GM21515 (cell line): ENCODE measurements at regions not wholly inside any gene's neighbourhood (a gene's known extent, or its start where the extent isn't known, plus 50 kb on each side); places are given as distances from the start of the nearest gene placed in this dataset.

Experiments
- ATAC-seq: cut with Tn5 transposase; IDR thresholded peaks from one replicate; pipeline ENCODE4 v1.9.1; 2021; ENCODE audit not compliant: unreplicated experiment

GRCh38 chr22:49208768-49209252 lies 618.9 kb downstream of the BRD1 start:
- no peak for ATAC-seq

DNA sequence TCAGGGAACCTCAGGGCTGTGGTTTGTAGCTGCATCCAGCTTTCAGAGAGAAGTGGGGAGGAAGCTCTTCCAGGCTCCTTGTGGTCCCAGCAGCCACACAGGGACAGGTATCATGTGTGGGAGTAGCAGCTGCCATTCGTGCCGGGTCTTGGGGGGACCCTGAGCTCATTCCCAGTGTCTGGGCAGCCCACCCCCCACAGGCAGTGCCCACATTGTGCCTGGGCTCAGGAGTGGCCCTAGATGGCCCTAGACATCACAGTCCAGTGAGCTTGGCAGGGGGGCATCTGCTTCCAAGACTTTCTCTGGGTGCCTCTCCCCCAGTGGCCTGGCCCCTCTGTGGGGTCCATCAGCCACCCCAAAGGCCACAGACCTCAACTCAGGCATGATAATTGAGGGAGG lies 619.7 kb downstream of the BRD1 start:
- ATAC-seq, result no peak

DNA sequence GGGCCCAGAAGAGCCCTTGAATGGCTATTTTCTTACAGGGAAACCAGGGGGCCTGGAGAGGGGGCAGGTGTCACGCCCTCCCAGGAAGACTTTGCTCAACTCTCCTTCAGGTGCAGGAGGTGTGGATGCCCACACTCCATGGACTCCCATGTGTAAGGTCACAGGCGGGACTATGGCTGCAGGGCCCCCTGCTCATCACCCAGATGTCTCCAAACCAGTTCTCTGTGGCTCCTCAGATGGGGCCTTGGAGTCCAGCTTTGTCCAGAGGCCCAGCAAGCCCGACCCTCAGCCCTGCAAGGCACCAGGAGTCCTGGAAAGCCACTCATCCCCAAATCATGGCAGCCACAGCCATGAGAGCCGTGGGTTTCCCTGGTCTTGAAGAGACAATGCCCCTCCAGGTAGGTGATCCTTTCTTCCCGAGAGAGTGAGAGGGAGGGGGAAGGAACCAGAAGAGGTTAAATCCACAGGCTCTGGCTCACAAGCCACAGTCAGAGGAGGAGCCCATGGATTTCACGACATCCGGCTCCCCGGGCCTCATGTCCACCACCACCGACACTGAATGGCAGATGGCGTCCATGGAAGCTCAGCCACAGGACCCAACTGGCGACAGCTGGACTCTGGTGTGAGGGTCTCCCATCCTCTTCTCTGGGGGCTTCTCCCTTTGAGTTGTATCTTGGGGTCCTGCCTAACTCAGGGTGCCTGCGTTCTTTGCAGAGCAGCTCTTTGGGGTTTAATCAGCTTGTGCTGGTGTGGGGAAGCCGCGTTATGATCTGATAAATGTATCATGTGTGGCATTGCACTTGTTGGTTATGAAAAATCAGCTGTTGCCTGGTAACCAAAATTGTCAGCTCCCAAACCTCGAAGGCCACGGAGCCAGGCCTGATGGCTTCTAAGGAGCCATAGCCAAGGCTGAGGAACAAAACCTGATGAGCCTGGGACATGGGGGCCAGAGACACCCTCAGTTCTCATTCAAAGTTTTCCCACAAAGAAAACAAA lies 620.4 kb downstream of the BRD1 start:
- ATAC-seq, result no peak

DNA sequence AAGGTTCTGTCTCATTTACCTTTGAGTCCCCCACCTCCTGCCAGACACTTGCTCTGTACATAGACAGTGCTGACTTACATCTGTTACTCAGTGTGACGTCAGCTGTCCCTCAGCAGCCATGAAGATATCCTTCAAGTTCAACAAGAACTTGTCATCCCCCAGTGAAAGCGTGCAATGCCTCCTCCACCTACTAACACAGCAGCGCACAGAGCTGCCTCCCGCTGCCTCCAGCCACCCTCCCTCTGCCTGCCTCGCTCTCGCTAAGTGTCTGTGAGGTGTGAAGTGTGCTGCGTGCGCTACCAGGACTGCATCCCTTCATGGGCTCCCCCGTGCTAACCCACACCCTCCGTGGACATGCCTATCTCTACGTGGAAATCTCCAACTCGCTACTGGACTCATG lies 621.4 kb downstream of the BRD1 start:
- no peak for ATAC-seq

GRCh38 chr22:49205483-49205800 lies 622.2 kb downstream of the BRD1 start:
- no peak for ATAC-seq

DNA sequence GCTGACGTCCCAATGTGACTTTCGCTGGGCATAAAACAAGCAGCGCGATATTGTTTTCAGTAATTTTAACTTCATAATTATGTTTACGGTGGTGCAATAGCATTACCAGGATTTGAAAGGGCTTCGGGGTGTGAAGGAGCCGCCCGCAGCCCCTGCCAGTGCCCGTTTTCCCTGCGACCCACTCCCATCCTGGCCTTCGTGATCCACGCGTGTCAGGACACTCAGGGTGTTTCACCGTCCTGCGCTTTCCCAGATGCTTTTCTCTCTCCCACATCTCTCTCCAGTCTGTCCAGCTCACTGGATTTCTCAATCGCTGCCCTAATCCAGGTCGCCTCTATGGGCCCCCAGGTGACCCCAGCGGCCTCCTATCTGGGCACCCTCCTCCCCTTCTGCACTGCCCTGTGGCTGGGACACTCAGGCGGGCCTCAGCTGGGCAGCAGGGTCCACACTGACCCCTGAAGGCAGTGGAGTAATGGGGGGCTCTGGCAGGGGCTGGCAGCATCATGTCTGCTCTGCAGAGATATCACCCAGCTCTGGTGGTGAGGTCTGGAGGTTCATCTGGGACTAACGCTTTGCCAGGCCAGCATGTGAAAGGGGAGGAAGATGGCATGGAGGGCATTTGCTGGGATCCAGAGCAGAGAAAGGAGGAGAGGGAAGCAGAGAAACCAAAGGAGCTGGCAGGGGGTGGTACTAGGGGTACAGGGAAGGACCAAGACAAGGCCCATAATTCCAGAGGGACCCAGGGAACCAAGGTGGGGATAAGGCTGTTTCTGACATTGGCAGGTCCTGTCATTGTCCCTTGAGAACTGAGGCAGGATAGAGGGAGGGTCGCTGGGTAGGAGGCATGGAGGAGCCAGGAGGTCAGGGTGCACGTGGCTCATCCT lies 622.8 kb downstream of the BRD1 start:
- ATAC-seq, result no peak

DNA sequence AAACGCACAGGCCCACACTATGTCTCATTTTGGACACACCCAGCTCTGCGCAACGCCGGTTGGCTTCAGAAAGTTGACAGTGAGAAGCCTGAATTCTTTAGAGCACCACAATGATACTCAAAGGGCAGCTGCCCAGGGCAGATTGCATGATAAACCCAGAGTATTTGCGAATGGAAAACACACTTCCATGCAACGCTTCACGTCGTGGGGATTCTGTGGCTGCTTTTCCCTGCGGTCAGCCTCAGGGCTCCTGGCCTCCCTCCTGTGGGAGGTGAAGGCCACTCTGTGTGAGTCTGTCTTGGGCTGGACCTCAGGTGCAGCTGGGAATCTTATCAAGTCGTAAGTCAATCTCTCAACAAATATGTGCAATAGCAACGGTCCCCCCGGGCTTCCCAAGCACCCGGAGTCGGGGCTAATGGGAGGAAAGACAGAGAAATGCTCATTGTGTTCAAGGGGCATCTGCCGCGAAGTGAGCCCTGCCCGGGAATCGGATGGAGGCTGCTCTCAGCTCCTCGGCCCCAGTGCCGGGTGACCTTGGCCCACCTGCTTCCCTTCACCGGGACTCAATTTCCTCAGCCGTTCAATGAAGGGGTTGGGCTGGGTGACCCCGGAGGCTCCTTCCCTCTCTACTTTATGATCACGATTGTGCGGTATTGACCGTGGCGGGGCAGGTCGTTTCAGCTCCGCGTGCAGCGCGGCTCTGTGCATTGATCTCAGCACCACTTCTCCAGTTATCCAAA lies 623.6 kb downstream of the BRD1 start:
- ATAC-seq, result no peak

GRCh38 chr22:49203091-49203858 lies 624.4 kb downstream of the BRD1 start:
- ATAC-seq, result no peak

DNA sequence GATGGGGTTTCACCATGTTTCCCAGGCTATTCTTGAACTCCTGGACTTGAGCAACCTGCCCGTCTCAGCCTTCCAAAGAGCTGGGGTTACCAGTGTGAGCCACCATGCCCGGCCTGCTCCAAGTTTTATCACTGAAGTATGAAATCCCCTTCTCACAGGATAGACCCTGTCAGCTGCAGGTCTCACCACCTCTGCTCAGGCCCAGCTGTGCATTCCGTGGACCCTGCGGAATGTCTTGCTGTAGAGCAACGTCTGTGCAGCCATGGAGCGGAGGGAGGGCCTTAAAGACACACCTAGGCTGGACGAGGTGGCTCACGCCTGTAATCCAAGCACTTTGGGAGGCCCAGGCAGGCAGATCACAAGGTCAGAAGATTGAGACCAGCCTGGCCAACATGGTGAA lies 625.4 kb downstream of the BRD1 start:
- no peak for ATAC-seq

DNA sequence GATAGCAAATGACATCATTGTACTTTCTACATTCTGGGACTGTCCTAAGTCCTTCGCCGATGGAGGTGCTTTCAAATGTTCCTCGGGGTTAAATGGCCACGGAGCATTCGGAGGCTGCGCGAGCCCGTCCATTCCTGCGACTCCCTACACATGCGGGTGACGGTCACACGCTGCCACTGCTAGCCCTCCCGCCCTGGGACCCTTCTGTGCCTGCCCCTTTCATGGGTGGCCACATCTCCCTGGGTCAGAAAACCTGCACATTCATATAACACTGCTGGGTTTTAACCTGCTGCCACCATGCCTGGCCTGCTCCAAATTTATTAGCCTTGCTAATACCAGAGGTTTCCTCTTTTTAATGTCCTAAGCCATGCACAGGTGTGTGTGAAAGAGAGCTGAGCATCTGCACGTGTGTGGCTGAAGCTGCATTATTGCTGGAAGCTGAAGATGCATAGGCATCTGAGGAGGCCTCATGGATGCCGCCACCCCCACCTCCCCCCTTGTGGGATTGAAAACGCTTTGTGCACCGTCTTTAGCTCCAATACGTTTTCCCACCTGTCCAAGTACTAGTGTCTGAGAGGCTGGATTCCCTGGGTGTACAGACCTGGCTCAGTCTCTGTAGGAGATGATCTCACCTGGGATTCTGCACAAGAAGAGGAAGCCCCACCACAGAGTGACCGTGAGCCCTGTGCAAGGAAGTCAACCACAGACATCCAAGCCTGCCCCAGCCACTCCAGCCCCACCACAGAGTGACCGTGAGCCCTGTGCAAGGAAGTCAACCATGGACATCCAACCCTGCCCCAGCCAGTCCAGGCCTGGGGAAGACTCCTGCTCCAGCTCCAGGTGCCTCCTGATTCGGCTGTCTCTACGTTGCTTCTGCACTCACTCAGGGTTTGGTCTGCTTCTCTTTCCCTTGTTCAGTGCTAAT lies 626.4 kb downstream of the BRD1 start:
- no peak for ATAC-seq

DNA sequence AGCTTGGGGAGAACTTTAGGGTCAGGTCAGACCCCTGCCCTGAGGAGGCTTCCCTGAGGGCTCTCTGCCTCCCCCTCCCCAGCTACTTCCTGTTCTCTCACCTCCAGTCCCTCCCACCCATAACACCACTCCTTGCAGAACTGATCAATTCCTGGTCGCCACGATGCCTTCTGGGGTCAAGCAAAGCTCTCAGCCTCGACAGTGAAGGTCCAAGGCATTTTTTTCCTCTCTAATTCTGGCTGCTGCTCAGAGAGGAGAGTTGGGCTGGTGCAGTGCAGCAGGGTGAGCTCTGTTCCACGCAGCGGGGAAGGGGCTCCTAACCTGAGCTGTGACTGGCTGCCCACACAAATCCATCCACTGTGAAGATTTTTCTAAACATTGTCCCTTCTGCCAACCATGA lies 628.4 kb downstream of the BRD1 start:
- ATAC-seq, result no peak

DNA sequence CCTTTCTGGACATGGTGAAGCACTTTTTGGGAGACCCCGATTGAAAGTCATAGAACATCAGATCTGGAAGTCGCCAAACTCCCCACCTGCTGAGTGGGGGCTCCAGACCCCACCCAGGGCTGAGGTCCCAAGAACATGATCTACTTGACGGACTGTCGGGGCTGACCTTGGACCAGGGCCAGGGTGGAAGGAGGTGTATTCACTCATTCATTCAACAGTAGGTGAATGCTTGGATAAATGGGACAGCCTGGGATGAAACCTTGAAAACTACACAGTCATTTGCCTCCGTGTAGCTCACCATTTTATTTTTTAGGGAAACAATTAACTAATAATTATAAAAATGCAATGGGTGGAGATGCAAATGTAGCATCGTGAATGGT lies 629.0 kb downstream of the BRD1 start:
- ATAC-seq, result no peak

DNA sequence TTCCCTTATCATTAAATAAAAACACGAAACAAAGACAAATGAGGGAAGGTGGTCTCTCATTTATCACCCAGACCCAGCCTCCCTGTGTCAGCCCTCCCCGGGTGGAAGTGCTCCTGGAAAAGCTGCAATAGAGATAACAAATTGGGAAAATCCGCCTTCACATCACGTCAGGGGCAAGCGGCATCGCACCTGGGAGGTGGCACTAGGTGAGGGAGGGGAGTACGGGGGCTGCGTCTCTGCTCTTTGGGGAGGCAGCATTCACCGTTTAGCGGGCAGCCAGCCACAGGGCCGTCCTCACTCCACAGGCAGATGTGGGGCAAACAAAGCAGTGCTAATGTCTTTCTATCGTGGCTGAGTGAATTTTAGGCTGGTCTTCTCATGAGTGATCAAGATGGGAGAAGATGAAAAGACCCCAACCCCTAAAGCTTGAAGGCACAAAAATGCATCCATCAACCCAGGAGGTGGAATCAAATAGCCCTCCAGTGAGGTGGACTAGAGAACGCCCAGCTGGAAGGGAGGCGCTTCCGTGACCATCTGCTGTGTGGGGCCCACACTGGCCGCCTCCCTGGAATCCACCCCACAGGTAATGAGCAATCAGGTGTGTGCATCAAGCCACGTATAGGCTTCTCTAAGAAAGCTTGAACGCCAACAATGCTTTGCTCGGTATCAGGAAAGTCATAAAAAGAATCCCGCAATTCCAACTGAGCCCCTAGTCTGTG lies 629.5 kb downstream of the BRD1 start:
- ATAC-seq, result no peak

DNA sequence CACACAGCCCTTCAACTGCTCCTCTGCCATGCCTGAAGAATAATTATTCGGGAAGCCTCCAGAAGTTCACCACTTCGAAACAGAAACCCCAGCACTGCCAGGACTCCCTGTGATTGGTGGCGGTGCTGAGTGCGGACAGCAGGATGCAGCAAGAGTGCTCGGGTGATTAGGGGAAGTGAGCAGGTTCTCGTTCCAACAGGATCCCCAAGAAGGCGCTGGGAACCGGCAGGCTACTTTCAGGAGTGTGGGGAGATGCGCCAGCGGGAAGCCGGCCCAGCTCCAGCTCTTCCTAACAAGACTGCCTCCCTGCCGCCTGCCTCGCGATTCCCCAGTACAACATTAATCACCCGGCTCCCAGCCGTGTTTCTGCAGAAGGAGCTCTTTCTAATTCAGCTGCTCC lies 630.2 kb downstream of the BRD1 start:
- no peak for ATAC-seq

DNA sequence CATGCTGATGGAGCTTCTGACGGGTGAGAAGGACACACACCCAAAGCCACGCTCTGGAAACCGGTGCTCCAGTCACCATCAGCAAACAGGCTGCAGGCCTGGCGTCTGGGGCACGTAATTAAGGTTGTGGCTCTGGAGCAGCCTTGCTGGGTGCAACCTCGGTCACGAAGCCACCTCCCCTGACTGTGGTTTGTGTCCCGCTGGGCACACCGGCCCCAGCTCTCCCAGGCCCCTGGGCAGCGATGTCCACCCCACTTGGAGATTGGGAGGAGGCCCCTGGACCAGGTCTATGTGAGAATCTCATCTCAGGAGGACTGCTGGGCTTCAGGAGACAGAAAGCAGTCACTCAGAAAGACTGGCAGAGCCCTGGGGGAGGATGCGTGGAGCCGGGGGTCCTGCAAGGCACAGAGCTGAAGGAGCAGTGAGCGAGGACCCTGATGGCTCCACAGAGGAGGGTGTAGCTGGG lies 631.6 kb downstream of the BRD1 start:
- ATAC-seq, result no peak

DNA sequence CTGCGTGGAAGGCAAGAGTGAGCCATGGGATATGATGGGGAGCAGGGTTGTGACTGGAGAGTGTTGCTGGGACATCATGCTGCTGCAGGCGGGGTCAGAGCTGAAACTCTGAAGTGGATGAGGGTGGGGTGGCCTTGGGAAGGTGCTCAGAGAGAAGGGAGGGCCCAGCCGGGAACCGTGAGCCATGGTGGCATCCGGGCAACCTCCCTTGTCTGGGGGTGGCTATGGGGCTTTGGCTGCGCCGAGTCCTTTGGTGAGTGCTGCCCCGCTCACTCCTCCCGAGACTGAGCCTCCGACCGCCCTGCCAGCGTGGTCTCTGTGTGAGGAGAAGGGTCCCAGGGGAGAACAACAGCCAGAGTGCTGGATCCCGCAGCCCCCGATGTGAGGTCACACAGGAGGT lies 632.0 kb downstream of the BRD1 start:
- ATAC-seq, result no peak

GRCh38 chr22:49193901-49194465 lies 633.7 kb downstream of the BRD1 start:
- no peak for ATAC-seq

DNA sequence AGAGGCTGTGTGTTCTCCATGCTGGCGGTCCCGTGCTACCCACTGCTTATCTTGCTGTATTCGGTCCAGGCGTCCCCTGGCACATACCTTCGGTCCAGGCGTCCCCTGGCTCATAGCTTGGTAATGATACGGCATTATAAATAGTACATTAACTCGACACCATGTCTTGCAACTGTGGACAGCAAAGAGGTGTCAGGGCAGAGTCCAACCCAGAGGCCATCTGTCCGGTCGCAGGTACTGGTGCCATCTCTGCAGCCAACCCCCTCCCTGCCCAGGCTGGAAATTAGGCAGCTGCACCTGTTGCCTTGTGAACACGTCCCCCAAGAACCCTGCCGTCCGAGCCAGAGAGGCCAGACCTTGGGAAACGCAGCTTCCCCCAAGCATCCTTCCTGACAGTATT lies 634.3 kb downstream of the BRD1 start:
- no peak for ATAC-seq
